ENCODE measurements at regions not wholly inside any gene's neighbourhood (a gene's known extent, or its start where the extent isn't known, plus 50 kb on each side); places are given as distances from the start of the nearest gene placed in this dataset.

DNA sequence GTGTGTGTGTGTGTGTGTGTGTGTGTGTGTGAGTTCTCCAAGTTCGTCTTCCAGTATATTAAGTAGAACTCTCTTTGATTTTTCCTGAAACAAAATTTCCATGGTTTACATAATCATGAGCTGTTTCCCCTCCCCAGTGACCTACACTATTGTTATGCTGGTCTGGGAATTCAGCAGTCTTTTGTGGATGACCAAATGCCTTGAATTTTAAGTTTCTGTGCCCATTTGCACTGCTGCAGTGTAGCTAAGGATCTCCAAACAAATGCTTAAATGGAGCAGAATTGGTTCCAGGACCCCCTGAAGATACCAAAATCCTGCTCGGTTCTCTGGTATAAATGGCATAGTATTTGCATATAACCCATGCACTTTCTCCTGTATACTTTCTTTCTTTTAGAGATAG, 77.2 kb upstream of the SLC34A2 start:
- DNase-seq (ENCODE audit: low spot score): no peak

DNA sequence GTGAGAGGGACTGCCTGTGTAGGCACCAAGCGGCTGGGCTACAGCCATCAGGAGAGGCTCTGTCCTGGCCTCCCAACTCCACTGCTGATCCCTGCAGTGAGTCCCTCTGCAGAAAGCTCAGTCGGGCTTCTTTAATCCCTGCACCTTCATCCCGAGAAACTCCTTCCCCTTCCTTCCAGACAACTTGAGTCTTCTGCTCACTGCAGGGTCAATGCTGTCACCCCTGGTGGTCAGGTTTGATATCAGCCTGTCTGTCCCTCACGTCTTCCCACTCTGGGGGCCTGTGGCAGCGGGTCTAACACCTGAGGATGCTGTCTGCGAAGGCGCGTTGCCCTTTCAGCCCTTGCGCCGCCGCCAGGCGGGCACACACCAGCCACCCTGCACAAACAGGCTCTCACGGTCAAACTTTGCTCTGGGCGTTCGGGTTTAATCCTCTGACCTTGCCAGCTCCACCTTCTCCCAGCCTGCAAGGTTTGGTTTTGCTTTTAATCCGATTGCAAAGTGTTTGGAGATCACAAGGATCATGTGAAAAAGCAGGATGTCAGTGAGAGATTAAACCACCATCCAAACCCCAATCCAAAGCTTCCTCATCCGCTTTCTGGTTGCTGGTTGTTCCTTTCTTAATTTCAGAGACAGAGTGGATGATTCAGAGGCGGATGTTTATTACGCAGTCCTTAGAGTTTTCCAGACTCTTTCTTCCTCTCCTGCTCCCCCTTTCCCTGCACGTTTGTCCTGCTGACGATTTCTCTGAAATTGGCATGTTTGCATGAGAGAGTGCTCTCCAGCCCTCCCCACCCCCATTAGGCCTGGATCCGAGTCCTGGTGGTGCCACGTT, 74.8 kb upstream of the SLC34A2 start:
- no peak for DNase-seq (ENCODE audit: low spot score)

DNA sequence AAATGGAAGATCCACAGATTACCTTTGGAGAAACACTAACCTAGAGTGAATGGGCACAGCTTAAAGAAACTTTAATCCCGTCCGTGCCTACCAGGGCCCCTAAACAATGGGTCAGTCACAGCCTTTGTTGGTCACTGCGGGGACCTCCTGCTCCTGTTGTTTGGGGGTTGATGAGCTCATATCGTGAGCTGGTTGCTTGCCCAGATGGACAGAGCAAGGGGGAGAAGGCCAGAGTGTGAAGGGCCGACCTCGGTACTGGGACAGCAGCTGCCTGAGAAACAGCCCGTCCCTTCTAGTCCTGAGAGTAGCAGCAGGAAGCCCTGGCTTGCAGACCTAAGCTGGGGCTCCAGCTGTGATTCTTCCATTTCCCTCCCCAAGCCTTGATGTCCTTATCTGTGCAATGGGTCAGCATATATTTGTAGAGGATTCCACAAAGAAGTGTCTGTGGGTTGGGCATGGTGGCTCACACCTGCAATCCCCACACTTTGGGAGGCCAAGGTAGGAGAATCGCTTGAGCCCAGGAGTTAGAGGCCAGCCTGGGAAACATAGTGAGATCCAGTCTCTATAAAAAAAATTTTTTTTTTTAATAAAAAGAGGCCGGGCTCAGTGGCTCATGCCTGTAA, 69.6 kb upstream of the SLC34A2 start:
- DNase-seq (ENCODE audit: low spot score): no peak

DNA sequence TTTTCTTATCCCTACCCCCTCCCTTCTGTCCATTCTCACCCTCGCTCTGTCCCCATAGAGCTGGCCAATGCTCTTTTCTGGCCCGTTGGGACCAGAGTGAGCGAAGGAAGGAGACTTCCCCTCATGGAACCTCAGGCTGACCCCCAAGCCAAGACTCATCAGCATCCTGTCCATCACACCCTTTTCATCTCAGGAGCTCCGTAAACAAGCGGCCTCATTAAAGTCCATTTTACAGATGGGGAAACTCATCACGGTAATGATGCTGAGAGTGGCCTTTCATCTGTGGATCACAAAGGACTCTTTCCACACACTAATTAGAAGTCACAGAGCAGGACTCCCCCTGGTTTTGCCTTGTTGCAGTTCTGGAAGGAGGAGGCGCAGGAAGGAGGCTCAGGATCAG, 67.4 kb upstream of the SLC34A2 start:
- no peak for DNase-seq (ENCODE audit: low spot score)

DNA sequence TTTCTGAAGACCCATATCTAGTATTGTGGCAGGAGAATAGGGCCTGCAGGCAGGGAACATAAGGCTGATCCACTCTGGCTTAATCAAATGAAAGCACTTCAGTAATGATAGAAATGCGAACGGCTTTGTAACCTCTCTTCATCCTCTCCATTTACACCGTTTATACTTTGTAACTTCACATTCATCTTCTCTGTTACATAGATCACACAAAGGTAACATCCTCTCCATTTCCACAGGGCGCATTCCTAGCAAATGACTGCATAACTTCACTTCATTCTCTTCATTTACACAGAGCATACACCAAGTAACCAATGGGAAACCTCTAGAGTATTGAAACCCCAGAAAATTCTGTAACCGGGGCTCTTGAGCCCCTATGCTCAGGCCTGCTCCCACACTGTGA, 65.5 kb upstream of the SLC34A2 start:
- DNase-seq (ENCODE audit: low spot score): no peak

DNA sequence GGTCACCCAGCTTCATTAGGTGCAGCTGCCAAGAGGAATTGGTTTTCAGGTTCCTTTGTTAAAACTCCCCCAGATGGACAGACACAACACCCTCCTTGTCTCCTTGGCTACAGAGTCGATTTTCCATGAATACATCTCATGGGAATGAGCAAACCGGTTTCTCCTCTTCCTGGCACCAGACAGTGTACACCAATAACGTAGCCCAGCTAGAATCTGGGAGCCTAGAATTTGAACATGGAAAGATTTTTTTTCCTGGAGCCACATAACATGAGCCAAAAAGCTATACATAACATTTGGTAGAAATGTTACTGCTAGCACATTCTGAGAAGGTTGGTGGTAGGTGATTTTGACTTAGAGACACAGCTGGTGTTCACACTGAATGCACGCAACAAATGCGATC, 62.9 kb upstream of the SLC34A2 start:
- no peak for DNase-seq (ENCODE audit: low spot score)
